ENCODE measurements at regions not wholly inside any gene's neighbourhood (a gene's known extent, or its start where the extent isn't known, plus 50 kb on each side); places are given as distances from the start of the nearest gene placed in this dataset.

GRCh38 chr12:131375972-131376345 is 334.9 kb upstream of the SFSWAP start:
- no peak for TF ChIP-seq CTCF (IDR thresholded peaks at IDR 0.05; ENCODE audit: low read length)
- TF ChIP-seq EZH2 (IDR thresholded peaks at IDR 0.05; ENCODE audit: borderline replicate concordance, low read length) = no peak

Data from OCI-LY1 (cell line).